Left hindlimb (tissue), 1 donor: ENCODE measurements at regions not wholly inside any gene's neighbourhood (a gene's known extent, or its start where the extent isn't known, plus 50 kb on each side); places are given as distances from the start of the nearest gene placed in this dataset.

Experiments
- DNase-seq: peaks from one replicate; pipeline ENCODE4 v3.0.0-alpha.2; 2018

GRCh38 chr5:109529987-109530386 is 120.2 kb upstream of the PJA2 start:
- DNase-seq: no peak

GRCh38 chr5:109529520-109529919 is 119.7 kb upstream of the PJA2 start:
- peak; percentile 62 for DNase-seq

GRCh38 chr5:109524555-109524954 is 114.8 kb upstream of the PJA2 start:
- DNase-seq: no peak

GRCh38 chr5:109524026-109524425 is 114.3 kb upstream of the PJA2 start:
- no peak for DNase-seq

GRCh38 chr5:109522404-109522803 is 112.6 kb upstream of the PJA2 start:
- DNase-seq: no peak

GRCh38 chr5:109519416-109519815 is 109.6 kb upstream of the PJA2 start:
- DNase-seq: no peak

- DNase-seq: no peak
Measured at GRCh38 chr5:109516390-109516789, 106.6 kb upstream of the PJA2 start.

- no peak for DNase-seq
Measured at GRCh38 chr5:109511980-109512734, 102.4 kb upstream of the PJA2 start.

- no peak for DNase-seq
Measured at GRCh38 chr5:109506556-109506955, 96.8 kb upstream of the PJA2 start.

- no peak for DNase-seq
Measured at GRCh38 chr5:109496112-109496511, 86.3 kb upstream of the PJA2 start.

GRCh38 chr5:109487753-109488420 is 78.1 kb upstream of the PJA2 start:
- no peak for DNase-seq

- DNase-seq: peak; percentile 70
Measured at GRCh38 chr5:109486200-109486804, 76.5 kb upstream of the PJA2 start.

GRCh38 chr5:109485030-109485429 is 75.3 kb upstream of the PJA2 start:
- no peak for DNase-seq

GRCh38 chr5:109484597-109484996 is 74.8 kb upstream of the PJA2 start:
- DNase-seq: no peak

GRCh38 chr5:109483395-109483971 is 73.7 kb upstream of the PJA2 start:
- no peak for DNase-seq

GRCh38 chr5:109482748-109483147 is 73.0 kb upstream of the PJA2 start:
- DNase-seq: no peak

GRCh38 chr5:109479260-109479860 is 69.6 kb upstream of the PJA2 start:
- no peak for DNase-seq

- no peak for DNase-seq
Measured at GRCh38 chr5:109478830-109479229, 69.1 kb upstream of the PJA2 start.

- no peak for DNase-seq
Measured at GRCh38 chr5:109476292-109476691, 66.5 kb upstream of the PJA2 start.

GRCh38 chr5:109469896-109470662 is 60.3 kb upstream of the PJA2 start:
- DNase-seq: no peak

GRCh38 chr5:109468737-109469420 is 59.1 kb upstream of the PJA2 start:
- DNase-seq: peak; percentile 91

- no peak for DNase-seq
Measured at GRCh38 chr5:109468288-109468676, 58.5 kb upstream of the PJA2 start.
